T47D (cell line): ENCODE measurements at regions not wholly inside any gene's neighbourhood (a gene's known extent, or its start where the extent isn't known, plus 50 kb on each side); places are given as distances from the start of the nearest gene placed in this dataset.
A peak's percentile ranks its signal among the peaks of the same experiment; 100 is the strongest.

Experiments
- DNase-seq, 2 experiments: peaks; one replicate each; pipeline versions ENCODE4 v3.0.0 to v3.0.0-alpha.2; 2011 to 2012; ENCODE audit warnings: low read depth in 1 of 2, low spot score in 1 of 2
- JUND ChIP-seq: IDR thresholded peaks from 2 replicates; pipeline ENCODE4 v1.6.1; 2012; ENCODE audit warnings: low read depth
- in situ Hi-C: cut with HindIII; loops from 2 replicates; pipeline ENCODE4 v1.10.0; 2016; ENCODE audit warnings: low sequenced_read_pairs, low pct_unique_long_range_greater_than_20kb

GRCh38 chr20:39310363-39310995 lies 348.3 kb downstream of the DHX35 start:
- in situ Hi-C loops: no loop called here
- no peak for TF ChIP-seq JUND

GRCh38 chr20:39309458-39309857 lies 347.3 kb downstream of the DHX35 start:
- DNase-seq: no peak

More at GRCh38 chr20:39310363-39310995, 348.3 kb downstream of the DHX35 start:
- DNase-seq: no peak

GRCh38 chr20:39302312-39302711 lies 340.2 kb downstream of the DHX35 start:
- TF ChIP-seq JUND: no peak
- in situ Hi-C loops: no loop called here
- DNase-seq: no peak

More at GRCh38 chr20:39309458-39309857, 347.3 kb downstream of the DHX35 start:
- TF ChIP-seq JUND: no peak
- in situ Hi-C loops: no loop called here

DNA sequence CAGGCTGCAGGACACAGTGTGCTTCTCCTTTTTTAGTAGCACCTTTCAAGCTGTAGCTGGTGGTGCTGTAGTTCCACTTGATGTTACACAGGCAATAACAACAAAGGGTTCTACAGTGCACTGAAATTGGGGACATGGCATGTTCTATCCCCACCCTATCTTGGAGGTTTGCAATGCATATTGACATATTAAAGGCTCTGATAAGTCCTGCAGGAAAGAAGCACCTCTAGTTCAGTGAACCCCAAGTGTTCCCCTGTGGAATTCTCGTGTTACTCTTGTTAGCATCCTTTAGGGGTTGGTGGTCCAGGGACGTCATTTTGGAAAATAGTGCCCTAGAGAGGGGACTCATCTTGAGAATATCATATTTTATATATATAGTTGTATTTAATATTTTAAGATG lies 337.6 kb downstream of the DHX35 start:
- no peak for DNase-seq
- TF ChIP-seq JUND: no peak
- in situ Hi-C loops: no loop called here

DNA sequence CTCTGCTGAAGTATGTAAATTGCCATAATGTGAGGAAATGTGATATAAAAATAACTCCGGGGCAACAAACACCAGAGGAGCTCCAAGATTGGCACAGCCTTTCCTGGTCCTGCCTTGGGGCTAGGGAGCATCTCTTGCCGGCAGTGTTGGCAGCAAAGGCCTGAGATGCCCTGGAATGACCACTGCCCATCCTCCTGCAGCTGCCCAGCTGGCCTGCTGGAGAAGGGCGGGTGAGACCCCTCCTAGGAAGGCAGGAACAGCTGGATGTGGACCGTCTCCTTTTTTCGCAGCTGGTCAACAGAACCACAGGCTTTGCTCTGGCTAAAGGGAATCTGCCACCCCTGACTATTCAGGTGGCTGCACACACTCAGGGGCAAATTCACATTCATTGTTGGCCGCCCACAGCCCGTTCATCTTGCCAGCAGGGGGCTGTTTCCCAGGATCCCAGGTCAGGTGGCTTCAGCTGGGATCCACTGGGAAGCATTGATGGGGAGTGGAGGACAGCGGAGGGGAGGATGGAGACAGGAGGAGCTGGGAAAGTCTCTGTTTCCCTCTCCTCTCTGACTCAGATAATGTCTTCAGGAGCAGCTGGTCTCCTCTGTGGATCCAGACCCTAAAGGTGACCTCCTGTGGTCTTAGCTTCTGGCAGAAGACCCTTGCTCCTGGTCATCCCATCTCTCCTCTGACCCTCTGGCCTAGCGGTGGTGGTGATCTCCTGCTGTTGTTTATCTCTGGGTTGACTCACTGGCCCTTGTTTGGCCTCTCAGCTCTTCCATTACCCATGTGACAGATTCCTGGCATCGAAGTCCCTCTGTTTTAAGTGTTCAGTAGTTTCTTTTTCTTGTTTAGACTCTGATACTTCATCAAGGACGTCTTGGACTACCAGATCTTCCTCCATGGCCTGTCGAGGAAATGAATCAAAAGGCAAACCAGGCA lies 336.7 kb downstream of the DHX35 start:
- in situ Hi-C loops: no loop called here
- no peak for TF ChIP-seq JUND

DNA sequence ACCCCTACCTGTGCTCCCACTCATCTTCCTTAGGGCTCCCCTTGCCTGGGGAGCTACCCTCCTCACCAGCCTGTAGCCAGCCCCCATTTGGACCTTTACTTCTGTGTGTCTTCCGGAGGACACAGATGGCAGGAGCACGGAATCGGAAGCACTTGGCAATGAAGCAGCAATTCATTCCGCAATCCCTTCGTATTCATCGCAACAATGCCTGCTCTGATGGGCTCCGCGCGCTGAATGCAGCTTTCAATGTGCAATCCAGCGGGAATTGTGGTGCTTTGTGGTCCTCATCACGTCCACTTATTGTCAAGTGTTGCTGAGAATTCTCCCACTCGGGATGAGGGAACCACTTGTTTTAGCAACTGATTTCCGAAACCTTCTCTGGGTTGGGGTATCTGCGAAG lies 336.0 kb downstream of the DHX35 start:
- no peak for TF ChIP-seq JUND
- no peak for DNase-seq
- in situ Hi-C loops: no loop called here

More for the DNA sequence above, 336.7 kb downstream of the DHX35 start:
- no peak for DNase-seq

- no peak for DNase-seq
- in situ Hi-C loops: no loop called here
- no peak for TF ChIP-seq JUND
Observed at GRCh38 chr20:39295301-39295700, 333.2 kb downstream of the DHX35 start.

DNA sequence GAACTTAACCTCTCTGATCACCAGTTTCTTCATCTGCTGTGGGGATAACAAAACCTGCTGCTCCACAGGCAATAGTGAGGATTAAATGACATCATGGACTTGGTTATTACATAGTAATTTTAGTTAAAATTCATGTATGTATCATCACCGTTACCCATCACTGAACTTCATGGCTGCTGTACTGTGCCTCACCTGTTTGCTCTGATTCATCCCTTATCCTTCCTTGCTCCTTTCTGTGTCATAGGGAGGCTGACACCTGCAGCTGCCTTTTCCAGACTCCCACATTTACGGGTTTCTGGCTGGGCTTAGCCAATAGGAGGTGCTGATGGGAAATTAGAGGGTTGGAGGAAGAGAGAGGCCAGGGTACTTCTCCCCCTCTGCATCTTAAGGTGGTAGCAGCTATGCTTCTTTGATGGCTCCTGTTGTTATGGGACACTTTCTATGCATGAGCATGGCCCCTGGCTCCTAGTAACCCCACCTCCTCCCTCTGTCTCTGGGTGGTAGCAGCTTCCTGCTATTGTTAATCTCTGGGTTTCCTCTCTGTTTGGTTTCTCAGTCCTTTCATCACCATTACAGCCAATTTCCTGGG lies 332.1 kb downstream of the DHX35 start:
- DNase-seq: no peak

DNA sequence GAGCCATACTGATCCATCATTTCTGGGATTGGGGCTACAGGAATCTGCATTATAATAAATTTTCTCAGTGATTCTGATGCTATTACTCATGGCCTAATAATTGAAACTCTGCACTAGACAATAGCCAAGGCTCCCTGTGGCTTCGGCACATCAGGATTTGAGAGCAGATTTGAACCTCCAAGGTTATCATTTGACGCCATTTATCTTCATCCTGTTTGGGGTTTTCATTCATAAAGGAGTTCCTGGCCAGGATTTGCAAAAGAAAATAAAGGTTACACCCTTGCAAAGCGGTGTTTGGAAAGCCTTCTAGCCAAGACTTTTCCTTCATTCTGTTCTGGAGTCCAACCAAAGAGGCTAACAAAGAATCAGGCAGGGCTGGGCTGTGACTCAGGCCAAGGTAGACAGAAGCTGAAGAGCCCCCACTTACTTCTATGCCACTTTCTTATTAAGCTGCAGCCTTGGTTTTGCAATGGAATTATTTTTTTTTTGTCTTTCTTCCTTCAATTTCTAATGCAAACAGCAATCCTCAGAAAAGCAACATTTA lies 330.1 kb downstream of the DHX35 start:
- in situ Hi-C loops: no loop called here
- no peak for DNase-seq
- TF ChIP-seq JUND: no peak

More for the DNA sequence above, 332.1 kb downstream of the DHX35 start:
- in situ Hi-C loops: no loop called here
- TF ChIP-seq JUND: no peak

- in situ Hi-C loops: no loop called here
- peak in 1 of 2 experiments; percentile 17 for DNase-seq
- TF ChIP-seq JUND: no peak
Observed at GRCh38 chr20:39291301-39291700, 329.2 kb downstream of the DHX35 start.

DNA sequence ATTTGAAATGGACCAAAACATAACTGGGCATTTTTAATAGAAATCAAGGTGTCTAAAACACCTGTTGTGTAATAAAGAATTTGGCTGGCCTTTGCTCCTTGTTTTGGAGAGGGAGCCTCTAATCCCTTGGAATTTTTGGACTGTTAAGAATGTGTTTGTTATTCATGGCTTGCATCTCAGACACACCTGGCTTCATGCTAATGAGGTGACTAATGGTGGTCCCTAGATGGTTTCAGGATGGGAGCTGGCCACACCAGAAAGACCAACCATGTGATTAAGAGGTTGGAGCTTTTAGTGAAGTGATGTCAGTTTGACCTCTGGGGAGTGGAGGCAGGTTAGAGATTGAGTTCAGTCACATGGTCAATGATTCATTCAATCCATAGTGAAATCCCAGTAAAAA lies 328.4 kb downstream of the DHX35 start:
- in situ Hi-C loops: no loop called here
- TF ChIP-seq JUND: no peak
- DNase-seq: no peak

DNA sequence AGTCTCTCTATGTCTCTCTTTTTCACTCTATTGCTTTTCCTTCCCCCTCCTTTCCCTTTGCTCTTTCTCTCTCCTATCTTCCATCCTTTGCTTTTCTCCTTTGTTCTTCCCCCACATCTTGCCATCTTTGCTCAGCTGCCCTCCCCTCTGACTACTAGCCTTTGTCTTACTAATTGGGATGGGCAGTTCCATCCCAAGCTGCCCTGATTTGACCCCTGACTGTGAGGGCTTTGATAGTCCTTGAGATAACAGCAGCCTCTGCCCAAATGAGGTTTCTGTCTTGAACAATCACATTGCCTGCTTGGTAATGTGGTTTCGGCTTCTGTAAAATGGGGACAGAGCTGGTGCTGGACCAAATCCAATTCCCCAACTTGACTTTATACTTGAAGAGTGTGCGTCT lies 327.7 kb downstream of the DHX35 start:
- TF ChIP-seq JUND: no peak
- no peak for DNase-seq
- in situ Hi-C loops: no loop called here
